Muscle layer of duodenum (tissue), 2 donors: ENCODE measurements at regions not wholly inside any gene's neighbourhood (a gene's known extent, or its start where the extent isn't known, plus 50 kb on each side); places are given as distances from the start of the nearest gene placed in this dataset.

ENCODE experiments used
- H3K27ac ChIP-seq: one replicate; pipeline ENCODE4 v1.7.0; 2013; ENCODE audit warnings: mild to moderate bottlenecking, low read length
- H3K27me3 ChIP-seq: one replicate; pipeline ENCODE4 v1.7.0; 2013; ENCODE audit warnings: low read depth, mild to moderate bottlenecking, control low read depth, low read length
- H3K36me3 ChIP-seq, 2 donors: one replicate each; pipeline ENCODE4 v1.7.0; 2013; ENCODE audit warnings: low read length in 2 of 2, control low read depth in 1 of 2, mild to moderate bottlenecking in 1 of 2; ENCODE audit not compliant: insufficient read depth in 2 of 2, control insufficient read depth in 1 of 2
- H3K4me1 ChIP-seq, 2 donors: one replicate each; pipeline ENCODE4 v1.7.0; 2013; ENCODE audit warnings: low read length in 2 of 2, mild to moderate bottlenecking in 2 of 2, control low read depth in 1 of 2, moderate library complexity in 1 of 2; ENCODE audit not compliant: insufficient read depth in 2 of 2, control insufficient read depth in 1 of 2
- H3K4me3 ChIP-seq, 2 donors: one replicate each; pipeline ENCODE4 v1.7.0; 2013; ENCODE audit warnings: low read length in 2 of 2, low read depth in 1 of 2, mild to moderate bottlenecking in 1 of 2
- H3K9me3 ChIP-seq, 2 donors: one replicate each; pipeline ENCODE4 v1.7.0; 2013; ENCODE audit warnings: low read length in 2 of 2, control low read depth in 1 of 2, mild to moderate bottlenecking in 1 of 2; ENCODE audit not compliant: control insufficient read depth in 1 of 2
- donor health status: healthy.

GRCh38 chr2:16121986-16122390 lies 181.6 kb downstream of the MYCN start:
- H3K27ac ChIP-seq = no peak overlapping the region
- H3K27me3 ChIP-seq = no peaks in the 10 kb centered on the region
- peaks cover 4 to 5% of the 10 kb centered on the region in 2 donors for H3K9me3 ChIP-seq
- H3K4me3 ChIP-seq = no peak overlapping the region
- no peaks in the 10 kb centered on the region for H3K36me3 ChIP-seq
- H3K4me1 ChIP-seq = no peaks in the 10 kb centered on the region

- Histone ChIP-seq H3K36me3 (no peaks in the 10 kb centered on the region), H3K4me1 (no peaks in the 10 kb centered on the region), H3K4me3 (no peak overlapping the region), H3K9me3 (peaks cover 4 to 5% of the 10 kb centered on the region in 2 donors), H3K27ac (no peak overlapping the region), H3K27me3 (no peaks in the 10 kb centered on the region)
Measured at GRCh38 chr2:16121231-16121985, 181.1 kb downstream of the MYCN start.

- Histone ChIP-seq H3K9me3 (peaks cover 4 to 5% of the 10 kb centered on the region in 2 donors), H3K27ac (no peak overlapping the region), H3K4me1 (no peaks in the 10 kb centered on the region), H3K27me3 (no peaks in the 10 kb centered on the region), H3K36me3 (no peaks in the 10 kb centered on the region), H3K4me3 (no peak overlapping the region)
Measured at GRCh38 chr2:16120591-16121180, 180.3 kb downstream of the MYCN start.

- no peak overlapping the region for H3K27ac ChIP-seq
- H3K4me1 ChIP-seq = no peaks in the 10 kb centered on the region
- H3K4me3 ChIP-seq = no peak overlapping the region
- H3K9me3 ChIP-seq = peaks cover 4 to 5% of the 10 kb centered on the region in 2 donors
- H3K36me3 ChIP-seq = no peaks in the 10 kb centered on the region
- no peaks in the 10 kb centered on the region for H3K27me3 ChIP-seq
Measured at GRCh38 chr2:16119741-16120140, 179.4 kb downstream of the MYCN start.

- Histone ChIP-seq H3K27ac (no peak overlapping the region), H3K9me3 (peaks cover 4 to 5% of the 10 kb centered on the region in 2 donors), H3K36me3 (no peaks in the 10 kb centered on the region), H3K4me3 (no peak overlapping the region), H3K27me3 (no peaks in the 10 kb centered on the region), H3K4me1 (no peaks in the 10 kb centered on the region)
Measured at GRCh38 chr2:16118611-16119590, 178.6 kb downstream of the MYCN start.

- Histone ChIP-seq H3K9me3 (peaks cover 4 to 5% of the 10 kb centered on the region in 2 donors), H3K27ac (no peak overlapping the region), H3K27me3 (no peaks in the 10 kb centered on the region), H3K4me1 (no peaks in the 10 kb centered on the region), H3K4me3 (no peak overlapping the region), H3K36me3 (no peaks in the 10 kb centered on the region)
Measured at GRCh38 chr2:16117791-16118610, 177.7 kb downstream of the MYCN start.

GRCh38 chr2:16117021-16117700 lies 176.8 kb downstream of the MYCN start:
- no peak overlapping the region for H3K27ac ChIP-seq
- H3K36me3 ChIP-seq = no peaks in the 10 kb centered on the region
- H3K27me3 ChIP-seq = no peaks in the 10 kb centered on the region
- no peaks in the 10 kb centered on the region for H3K4me1 ChIP-seq
- H3K9me3 ChIP-seq = peaks cover 4 to 5% of the 10 kb centered on the region in 2 donors
- no peak overlapping the region for H3K4me3 ChIP-seq

- Histone ChIP-seq H3K36me3 (no peaks in the 10 kb centered on the region), H3K9me3 (no peaks in the 10 kb centered on the region), H3K4me3 (no peak overlapping the region), H3K27ac (no peak overlapping the region), H3K4me1 (no peaks in the 10 kb centered on the region), H3K27me3 (no peaks in the 10 kb centered on the region)
Measured at GRCh38 chr2:16115881-16116830, 175.8 kb downstream of the MYCN start.

GRCh38 chr2:16115291-16115690 lies 174.9 kb downstream of the MYCN start:
- no peaks in the 10 kb centered on the region for H3K27me3 ChIP-seq
- no peaks in the 10 kb centered on the region for H3K9me3 ChIP-seq
- no peak overlapping the region for H3K27ac ChIP-seq
- H3K4me3 ChIP-seq = no peak overlapping the region
- H3K36me3 ChIP-seq = no peaks in the 10 kb centered on the region
- no peaks in the 10 kb centered on the region for H3K4me1 ChIP-seq
